NCI-H524 (cell line): ENCODE measurements at regions not wholly inside any gene's neighbourhood (a gene's known extent, or its start where the extent isn't known, plus 50 kb on each side); places are given as distances from the start of the nearest gene placed in this dataset.
A peak's percentile ranks its signal among the peaks of the same experiment; 100 is the strongest.

ENCODE experiments used
- DNase-seq, 2 experiments: peaks; one replicate each; lab custom pipeline; 2025; lab: John Stamatoyannopoulos, UW

- no peak for DNase-seq
Observed at GRCh38 chr20:10954137-10954840, 280.5 kb upstream of the JAG1 start.

- no peak for DNase-seq
Observed at GRCh38 chr20:10954908-10955580, 281.2 kb upstream of the JAG1 start.

DNA sequence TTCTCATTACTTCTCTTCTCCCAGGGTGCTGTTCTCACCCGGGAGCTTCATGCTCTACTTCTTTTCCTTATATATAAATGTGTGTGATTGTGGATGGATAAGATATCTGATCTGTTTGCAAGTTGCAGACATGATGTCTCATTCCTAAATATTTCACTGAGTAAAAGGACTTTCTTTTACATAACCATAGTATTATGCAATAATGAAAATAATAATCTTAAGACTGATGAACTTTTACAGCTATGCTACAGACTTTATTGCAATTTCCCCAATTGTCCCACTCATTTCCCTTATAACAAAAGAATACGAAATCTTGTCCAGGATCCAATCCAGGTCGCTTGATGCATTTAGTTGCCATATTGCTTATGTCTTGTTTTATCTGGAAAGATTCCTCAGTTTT is 284.5 kb upstream of the JAG1 start:
- no peak for DNase-seq

- DNase-seq = peak in 1 of 2 experiments; percentile 41
Observed at GRCh38 chr20:10960416-10960815, 286.6 kb upstream of the JAG1 start.

GRCh38 chr20:10961651-10962288 is 288.0 kb upstream of the JAG1 start:
- DNase-seq = no peak

DNA sequence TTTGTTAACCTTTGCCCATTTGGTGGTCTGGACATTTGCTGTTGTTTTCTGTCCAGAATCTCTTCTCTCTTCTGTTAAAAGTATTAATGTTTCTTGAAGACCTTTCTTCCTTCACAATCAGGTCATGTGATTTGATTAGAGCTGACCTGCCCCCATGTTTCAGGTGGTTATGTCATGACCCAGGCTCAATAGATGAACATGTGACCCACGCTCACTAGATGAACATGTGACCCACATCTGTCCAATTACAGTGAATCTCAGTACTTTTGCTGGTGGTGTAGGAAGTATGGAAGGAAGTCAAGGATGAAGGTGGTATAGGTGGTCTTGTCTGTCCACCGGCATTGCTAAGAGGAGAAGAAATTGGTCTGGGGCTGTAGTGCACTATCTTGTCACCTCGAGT is 289.1 kb upstream of the JAG1 start:
- DNase-seq = no peak

DNA sequence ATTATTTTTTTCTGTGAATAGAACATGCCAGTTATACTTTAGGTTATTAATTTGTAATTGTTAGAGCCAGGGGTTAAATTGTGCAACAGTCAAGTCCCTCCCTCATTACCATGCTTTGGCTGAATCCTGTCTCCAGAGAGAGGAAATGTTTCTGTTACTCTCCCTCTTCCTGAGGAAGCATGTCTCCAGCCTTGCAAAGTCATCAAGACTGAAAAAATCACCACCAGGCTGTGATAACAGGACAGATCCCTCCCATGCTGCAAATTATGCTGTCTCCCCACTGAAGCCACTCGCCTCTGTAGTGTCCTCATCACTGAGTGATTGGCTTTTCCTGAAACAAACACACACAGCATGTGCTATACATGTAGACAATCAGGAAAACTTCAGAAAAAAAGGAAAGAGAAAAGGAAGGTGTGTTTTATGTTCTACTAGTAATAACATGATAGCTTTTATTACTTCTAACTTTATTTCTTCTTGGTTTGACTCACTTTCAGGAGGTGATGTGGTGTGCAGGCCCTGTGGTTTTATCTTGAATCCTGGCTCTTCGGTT is 290.0 kb upstream of the JAG1 start:
- DNase-seq = no peak

GRCh38 chr20:10965936-10966470 is 292.2 kb upstream of the JAG1 start:
- DNase-seq = no peak

GRCh38 chr20:10970109-10970508 is 296.3 kb upstream of the JAG1 start:
- no peak for DNase-seq

DNA sequence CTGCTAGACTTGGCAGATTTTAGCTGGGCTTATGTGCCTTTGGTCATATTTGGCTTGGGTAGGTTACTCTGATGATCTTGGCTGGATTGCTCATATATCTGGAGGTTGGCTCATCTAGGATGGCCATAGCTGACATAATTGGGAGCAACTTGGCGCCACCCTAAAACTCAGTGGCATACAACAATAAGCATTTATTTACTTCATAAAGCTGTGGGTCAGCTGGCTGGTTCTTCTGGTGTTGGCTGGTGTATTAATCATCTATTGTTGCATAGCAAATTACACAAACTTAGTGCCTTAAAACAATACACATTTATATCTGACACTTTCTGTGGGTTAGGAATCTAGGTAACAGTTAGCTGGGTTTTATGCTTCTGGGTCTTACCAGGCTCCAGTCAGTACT is 297.3 kb upstream of the JAG1 start:
- no peak for DNase-seq

DNA sequence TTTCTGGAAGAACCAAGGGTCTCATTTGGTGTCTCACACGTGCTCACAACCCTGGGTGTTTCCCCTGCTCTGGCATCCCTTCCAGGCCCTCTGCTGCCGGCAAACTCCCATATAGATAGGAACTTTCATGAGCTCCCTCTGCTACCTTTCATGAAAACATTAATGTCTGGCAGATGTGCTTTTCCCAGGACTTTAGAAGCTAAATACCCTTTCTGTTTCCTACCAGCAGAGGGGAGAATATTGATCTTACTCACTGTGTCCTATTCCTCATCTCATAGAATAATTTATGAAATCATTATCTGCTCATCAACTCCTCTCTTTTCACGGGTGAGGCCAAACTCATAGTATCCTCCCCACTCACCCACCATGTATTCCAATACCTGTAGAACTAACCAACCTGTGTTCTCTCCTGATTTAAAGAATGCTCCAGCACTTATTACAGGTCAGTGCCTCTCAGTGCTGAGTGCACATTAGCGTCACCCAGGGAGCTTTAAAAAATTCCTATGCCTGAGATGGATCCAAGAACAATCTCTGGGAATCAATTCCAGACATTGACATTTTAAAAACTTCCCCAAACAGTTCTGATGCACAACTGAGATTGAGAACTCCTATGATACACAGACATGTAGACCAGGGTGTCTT is 298.5 kb upstream of the JAG1 start:
- no peak for DNase-seq

- no peak for DNase-seq
Observed at GRCh38 chr20:10976051-10976450, 302.3 kb upstream of the JAG1 start.

DNA sequence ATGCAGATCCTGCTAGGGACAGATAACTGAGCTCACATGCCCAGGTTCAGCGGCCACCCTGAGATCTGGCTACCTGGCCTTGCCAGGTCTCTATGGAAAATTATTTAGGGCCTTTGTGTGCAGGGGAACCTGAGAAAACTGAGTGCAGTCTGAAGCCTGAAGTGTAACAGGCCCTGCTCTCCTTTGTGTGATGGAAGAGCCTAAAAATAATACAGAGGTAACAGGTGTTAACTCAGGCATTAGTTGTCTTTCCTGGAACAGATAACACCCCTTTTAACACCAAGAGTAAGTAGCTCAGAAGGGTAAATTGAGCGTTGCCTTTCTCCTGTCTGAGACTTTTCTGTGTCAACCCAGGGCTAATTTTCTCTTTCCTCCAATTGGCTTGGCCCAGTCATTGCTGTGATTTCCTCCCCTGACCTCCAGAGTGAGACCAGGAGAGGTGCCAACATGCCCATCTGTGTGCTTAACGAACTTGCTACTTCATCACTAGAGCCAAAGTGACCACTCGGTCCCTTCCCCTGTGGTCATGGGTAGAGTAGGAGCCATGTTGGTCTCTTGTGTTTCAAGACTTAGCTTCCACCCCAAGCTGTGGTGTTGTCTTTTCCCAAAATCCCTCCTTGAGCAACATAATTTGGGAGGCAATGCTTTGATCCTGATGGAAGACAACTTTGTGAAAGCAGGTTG is 304.4 kb upstream of the JAG1 start:
- DNase-seq = no peak

DNA sequence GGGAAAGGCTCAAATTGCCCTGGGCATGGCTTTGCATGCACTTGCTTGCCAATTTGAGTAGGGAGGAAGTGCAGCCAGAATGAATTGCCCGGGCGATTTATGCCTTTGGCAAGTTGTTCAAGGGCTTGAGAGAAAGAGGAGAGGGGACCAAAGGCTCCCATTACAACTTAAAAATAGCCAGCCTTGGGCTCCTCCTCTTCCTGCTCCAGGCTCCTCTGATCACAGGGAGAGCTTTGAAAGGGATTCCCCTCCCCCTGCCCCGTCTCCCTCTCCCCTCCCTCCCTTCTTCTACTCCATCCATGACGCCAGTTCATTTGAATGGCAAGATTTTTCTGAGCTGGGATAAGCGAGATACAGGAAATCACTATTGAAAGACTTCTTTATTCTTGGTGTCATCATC is 304.9 kb upstream of the JAG1 start:
- no peak for DNase-seq

GRCh38 chr20:10982692-10983091 is 308.9 kb upstream of the JAG1 start:
- no peak for DNase-seq

DNA sequence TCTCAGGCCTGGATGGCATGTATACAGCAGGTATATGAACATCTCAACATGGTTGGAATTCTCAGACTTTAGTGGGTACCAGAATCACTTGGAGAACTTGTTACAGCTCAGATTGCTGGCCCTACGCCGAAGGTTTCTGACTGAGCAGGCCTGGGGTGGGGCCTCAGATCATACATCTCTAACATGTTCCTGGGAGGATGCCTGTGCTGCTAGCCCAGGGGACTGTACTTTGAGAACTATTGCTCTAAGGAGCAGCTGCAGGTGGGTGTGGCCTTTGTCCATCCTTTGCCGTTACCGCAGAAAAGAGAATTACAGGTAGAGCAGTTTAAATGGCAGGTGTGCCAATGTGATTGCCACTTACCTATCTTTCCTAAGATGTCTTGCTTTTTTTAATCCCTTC is 310.5 kb upstream of the JAG1 start:
- no peak for DNase-seq

GRCh38 chr20:10984913-10985312 is 311.1 kb upstream of the JAG1 start:
- no peak for DNase-seq

GRCh38 chr20:10985536-10985935 is 311.7 kb upstream of the JAG1 start:
- no peak for DNase-seq

- DNase-seq = no peak
Observed at GRCh38 chr20:10986586-10986985, 312.8 kb upstream of the JAG1 start.

DNA sequence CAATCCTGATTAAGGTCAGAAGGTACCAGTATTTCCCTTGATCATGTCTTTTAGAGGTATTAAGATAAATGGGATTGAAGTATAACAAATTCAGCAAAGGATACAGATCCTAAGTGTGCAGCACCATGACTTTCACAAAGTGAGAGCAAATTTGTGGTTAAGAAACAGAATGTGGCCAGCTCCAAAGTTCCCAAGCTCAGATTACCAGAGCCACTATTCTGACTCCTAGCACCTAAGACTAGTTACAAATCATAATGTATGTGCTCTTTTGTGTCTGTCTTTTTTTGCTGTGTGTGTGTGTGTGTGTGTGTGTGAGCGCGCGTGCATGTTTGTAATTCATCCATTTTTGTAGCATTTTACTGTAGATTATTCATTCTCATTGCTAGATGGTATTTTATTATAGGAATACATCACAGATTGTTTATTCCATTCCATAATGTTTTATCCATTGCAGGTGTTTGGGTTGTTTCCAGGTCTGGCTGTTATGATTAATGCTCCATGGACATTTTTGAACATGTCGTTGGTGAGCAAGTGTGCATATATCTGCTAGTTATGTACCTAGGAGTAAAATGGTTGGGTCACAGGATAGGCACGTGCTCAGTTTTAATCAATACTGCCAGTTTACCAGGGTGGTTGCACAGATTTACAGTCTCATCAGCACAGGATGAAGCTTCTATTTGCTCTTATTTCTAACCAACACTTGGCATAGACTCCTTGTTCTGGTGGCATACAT is 314.0 kb upstream of the JAG1 start:
- DNase-seq = no peak
